AG09319 (cell line): ENCODE measurements at regions not wholly inside any gene's neighbourhood (a gene's known extent, or its start where the extent isn't known, plus 50 kb on each side); places are given as distances from the start of the nearest gene placed in this dataset.

Experiments used
- DNase-seq: peaks from one replicate; pipeline ENCODE4 v3.0.0-alpha.2; 2010; ENCODE audit warnings: low read depth; ENCODE audit errors: extremely low read depth
- TF ChIP-seq, protein P1 (sequence below): IDR thresholded peaks from 2 replicates; pipeline ENCODE4 v1.5.1; 2011; ENCODE audit warnings: low read depth, mild to moderate bottlenecking, inconsistent platforms, low read length, moderate library complexity

DNA sequence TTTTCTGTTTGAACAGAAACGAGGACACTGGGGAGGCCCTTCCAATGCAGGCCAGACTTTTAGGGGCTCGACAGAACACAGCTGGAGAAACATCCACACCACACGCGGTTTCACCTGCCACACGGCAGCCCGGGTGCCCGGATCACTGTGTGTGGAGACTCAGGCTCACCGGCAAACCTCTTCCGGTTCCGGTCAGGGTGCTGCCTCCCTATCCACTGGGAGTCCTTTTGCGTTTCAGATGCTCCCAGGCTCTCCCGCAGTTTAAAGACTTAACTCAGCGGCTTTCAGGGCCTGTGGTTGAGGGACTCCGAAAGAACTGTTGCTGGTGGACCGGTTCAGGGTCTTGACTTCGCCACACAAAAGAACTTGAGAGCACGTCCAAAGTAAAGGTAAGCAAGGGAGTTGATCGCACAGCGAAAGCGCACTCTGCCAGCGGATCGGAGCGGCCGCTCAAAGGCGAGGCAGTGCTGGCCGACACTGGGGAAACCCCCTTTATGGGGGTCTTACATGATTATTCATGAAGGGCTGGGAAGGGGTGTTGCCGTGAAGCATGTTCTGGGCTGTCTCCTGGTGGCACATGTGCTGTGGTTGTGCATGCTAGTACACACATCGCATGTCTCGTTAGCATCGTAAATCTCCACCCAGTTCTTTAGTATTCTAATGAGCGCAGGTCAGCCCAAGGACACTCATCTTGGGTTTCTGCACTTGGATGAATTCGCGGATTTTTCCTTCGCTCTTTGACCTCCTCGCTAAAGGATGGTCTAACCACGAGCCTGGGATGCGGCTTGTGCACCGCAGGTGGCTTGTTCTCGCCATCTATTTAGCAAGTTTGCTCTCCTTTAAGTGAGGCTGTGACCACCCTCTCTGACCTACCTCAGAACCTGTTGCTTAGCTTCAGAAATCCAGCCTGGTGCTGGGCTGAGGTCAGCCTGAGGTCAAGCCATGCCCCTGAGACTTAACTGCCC is 180.3 kb downstream of the CDH26 start:
- no peak for DNase-seq
- TF ChIP-seq, protein P1, sequence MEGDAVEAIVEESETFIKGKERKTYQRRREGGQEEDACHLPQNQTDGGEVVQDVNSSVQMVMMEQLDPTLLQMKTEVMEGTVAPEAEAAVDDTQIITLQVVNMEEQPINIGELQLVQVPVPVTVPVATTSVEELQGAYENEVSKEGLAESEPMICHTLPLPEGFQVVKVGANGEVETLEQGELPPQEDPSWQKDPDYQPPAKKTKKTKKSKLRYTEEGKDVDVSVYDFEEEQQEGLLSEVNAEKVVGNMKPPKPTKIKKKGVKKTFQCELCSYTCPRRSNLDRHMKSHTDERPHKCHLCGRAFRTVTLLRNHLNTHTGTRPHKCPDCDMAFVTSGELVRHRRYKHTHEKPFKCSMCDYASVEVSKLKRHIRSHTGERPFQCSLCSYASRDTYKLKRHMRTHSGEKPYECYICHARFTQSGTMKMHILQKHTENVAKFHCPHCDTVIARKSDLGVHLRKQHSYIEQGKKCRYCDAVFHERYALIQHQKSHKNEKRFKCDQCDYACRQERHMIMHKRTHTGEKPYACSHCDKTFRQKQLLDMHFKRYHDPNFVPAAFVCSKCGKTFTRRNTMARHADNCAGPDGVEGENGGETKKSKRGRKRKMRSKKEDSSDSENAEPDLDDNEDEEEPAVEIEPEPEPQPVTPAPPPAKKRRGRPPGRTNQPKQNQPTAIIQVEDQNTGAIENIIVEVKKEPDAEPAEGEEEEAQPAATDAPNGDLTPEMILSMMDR, result no peak

DNA sequence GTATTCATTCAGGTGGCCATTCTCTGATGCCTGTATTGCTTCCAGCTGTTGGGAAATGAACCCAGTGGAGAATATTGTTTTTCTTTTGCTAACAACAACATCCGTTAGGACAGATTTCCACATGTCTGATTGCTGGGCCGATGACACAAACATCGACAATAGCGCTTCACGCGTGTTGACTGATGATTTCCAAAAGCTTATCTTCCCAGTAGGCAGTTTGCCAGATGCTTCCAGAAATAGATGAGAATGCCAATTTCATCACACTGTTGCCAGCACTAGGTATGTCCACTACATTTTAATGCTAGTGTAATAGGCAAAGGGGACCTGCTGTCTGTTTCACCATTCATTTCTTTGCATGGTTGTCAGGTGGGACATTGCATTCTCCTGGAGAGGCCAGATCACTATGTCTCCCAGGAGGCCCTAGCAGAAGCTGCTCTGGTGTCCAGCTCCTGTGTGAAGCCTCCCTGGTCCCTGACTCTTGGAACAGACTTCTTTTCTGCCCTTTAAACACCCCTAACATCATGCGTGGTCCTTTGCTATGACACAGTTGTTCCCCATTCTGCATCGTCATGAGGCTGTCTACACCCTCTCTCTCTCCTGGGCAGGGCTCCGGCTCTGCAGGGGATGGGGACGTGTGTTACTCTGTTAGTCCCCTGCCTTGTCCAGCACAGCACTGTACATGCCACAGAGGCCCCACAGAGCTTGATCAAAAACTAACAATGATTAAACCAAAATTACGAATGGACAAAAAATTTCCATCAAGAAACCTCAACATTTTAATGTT is 181.6 kb downstream of the CDH26 start:
- TF ChIP-seq, protein P1, result no peak
- no peak for DNase-seq

GRCh38 chr20:60142587-60142986 is 184.4 kb downstream of the CDH26 start:
- no peak for DNase-seq
- TF ChIP-seq, protein P1, result no peak

- DNase-seq, result no peak
- TF ChIP-seq, protein P1, result no peak
These were observed 185.1 kb downstream of the CDH26 start for GRCh38 chr20:60143261-60143842.

GRCh38 chr20:60144404-60144803 is 186.2 kb downstream of the CDH26 start:
- TF ChIP-seq, protein P1, result no peak
- no peak for DNase-seq

DNA sequence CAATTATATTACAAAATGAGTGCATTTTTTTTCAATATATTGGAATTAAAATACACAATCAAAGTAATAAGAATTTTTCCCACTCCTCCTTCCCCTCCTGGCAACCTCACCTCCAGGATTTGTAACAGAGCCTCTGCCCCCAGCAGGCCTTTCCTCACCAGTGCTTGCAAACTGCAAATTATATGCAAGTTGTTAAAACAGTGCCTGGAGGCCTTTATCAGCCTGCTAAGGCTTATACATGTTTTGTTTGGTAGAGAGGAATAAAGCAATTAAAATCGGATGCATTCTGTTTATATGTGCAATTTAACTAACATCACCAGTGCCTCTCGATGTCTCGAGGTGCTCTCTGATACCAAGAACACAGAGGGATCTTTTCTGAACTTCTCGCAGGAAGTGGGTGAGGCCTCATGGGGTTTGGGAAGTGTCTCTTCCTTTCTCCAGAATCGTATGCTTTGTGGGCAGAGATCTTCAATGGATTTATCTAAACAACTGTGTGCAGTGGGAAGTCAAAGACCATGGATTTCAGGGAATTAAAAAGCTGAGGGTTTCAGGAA is 186.8 kb downstream of the CDH26 start:
- TF ChIP-seq, protein P1, result no peak
- DNase-seq, result no peak
